ENCODE measurements at regions not wholly inside any gene's neighbourhood (a gene's known extent, or its start where the extent isn't known, plus 50 kb on each side); places are given as distances from the start of the nearest gene placed in this dataset.

DNA sequence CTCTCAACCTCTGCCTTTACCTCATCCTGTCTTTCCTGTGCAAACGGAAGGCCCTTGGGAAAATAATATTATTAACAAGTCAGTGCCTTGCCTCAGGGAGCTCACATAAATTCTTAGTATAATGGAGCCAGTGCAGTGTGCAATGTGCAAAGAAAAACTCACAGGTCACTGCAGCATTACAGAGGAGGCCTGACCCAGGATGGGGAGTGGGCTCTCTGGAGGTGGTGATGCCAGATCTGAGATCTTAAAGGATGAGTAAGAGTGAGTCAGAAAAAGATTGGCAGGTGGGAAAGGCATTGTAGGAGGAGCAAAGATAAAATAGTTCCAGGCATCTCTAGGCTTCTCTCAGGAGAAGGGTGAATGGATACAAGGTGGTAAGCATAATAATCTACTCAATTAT is 185.6 kb upstream of the ADAMTS9 start:
- no peak for DNase-seq (ENCODE audit: insufficient read length, low spot score)
- no peak for FAIRE-seq
- TF ChIP-seq, protein P1, sequence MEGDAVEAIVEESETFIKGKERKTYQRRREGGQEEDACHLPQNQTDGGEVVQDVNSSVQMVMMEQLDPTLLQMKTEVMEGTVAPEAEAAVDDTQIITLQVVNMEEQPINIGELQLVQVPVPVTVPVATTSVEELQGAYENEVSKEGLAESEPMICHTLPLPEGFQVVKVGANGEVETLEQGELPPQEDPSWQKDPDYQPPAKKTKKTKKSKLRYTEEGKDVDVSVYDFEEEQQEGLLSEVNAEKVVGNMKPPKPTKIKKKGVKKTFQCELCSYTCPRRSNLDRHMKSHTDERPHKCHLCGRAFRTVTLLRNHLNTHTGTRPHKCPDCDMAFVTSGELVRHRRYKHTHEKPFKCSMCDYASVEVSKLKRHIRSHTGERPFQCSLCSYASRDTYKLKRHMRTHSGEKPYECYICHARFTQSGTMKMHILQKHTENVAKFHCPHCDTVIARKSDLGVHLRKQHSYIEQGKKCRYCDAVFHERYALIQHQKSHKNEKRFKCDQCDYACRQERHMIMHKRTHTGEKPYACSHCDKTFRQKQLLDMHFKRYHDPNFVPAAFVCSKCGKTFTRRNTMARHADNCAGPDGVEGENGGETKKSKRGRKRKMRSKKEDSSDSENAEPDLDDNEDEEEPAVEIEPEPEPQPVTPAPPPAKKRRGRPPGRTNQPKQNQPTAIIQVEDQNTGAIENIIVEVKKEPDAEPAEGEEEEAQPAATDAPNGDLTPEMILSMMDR (IDR thresholded peaks at IDR 0.05; ENCODE audit: insufficient read depth, missing control alignments) = no peak

DNA sequence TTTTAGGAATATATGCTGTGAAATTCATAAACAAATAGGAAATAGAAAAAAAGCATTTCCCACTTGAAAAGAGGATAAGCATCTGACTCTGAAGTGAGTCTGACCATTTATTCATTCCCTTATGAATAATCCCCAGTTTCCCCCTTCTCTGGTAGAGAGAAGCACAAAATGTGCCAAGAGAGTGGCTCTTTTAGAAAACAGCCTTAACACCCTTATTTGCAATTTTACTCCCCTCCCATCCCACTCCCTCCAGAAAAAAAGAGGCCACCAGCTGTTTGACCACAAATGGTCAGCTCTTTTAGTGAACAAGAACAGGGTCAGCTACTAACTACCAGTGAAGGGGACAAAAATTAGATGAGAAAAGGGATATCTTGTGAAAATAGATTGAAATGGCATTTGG is 184.5 kb upstream of the ADAMTS9 start:
- no peak for DNase-seq (ENCODE audit: insufficient read length, low spot score)
- TF ChIP-seq, protein P1 (IDR thresholded peaks at IDR 0.05; ENCODE audit: insufficient read depth, missing control alignments) = no peak
- no peak for FAIRE-seq

DNA sequence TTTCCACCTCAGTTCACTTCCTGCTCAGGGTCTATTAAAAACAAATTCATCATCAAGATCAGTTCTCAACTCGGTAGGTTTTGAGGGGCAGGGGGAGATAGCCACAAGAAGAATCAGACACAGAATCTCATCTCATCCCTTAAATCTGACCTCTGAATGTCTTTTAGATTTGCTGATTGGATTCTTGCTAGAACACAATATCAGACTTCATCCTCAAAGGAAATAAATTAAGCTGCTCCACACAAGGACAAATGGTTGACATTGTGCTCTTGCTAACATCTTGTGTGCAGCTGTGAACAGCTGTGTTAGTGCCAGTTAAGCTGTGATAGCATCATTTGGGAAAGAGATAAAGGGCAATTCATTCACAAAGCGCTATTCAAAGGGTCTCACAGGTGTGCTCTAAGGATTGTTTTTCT is 184.0 kb upstream of the ADAMTS9 start:
- TF ChIP-seq, protein P1 (IDR thresholded peaks at IDR 0.05; ENCODE audit: insufficient read depth, missing control alignments) = no peak
- FAIRE-seq (no peak), DNase-seq (ENCODE audit: insufficient read length, low spot score) (no peak)

DNA sequence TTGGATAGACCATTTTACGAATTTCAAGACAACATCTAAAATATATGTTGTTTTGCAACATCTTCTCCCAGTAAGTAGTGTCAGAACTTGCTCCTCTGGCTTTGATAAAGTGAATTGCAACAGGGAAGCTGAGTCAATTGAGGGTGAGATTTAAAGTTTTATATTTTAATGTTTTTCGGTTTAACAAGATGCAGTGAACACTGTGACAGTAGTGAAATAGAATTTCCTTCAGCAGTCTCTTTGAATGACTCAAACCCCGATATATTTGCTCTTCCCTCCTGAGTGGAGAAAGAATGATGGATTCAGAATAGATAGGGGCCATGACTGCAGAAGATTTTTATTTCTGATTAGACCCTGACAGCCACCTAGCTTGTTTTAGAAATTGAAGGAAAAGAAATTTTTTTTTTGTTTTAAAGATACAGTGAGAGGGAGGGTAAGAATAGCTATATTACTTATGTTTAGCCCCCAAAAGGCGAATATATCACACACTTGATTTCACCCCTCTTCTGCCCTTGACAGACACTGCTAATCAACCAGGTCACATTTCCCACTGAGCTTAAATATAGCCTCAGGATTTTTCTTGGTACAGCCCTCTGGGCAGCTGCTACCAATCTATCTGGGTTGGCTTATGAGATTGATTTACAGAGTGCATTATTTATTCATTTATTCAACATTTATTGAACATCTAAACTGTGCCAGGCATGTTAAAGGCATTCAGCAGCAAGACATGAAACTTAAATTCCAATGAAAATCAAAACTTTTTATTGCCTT is 183.3 kb upstream of the ADAMTS9 start:
- TF ChIP-seq, protein P1 (IDR thresholded peaks at IDR 0.05; ENCODE audit: insufficient read depth, missing control alignments) = no peak
- FAIRE-seq = no peak
- DNase-seq (ENCODE audit: insufficient read length, low spot score) = no peak

DNA sequence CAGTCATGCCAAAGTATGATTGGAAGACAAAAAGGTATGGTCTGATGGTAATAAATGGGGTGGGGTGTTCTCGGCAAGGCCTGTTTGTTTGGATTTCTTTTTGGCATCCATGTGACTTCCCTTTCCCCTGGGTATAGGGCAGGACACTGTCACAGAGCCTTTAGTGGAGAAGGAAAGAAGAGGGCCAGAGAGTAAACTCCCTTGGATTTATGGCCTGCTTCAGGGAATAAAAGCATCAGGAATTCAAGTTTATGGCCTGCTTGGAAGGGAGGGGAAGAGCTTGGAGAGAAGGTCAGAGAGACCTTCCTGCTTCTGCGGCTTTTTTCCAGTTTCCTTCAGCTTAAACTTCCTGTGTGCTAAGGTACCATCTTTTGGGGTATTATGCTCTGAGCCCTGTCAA is 179.4 kb upstream of the ADAMTS9 start:
- no peak for FAIRE-seq
- DNase-seq (ENCODE audit: insufficient read length, low spot score) = no peak

DNA sequence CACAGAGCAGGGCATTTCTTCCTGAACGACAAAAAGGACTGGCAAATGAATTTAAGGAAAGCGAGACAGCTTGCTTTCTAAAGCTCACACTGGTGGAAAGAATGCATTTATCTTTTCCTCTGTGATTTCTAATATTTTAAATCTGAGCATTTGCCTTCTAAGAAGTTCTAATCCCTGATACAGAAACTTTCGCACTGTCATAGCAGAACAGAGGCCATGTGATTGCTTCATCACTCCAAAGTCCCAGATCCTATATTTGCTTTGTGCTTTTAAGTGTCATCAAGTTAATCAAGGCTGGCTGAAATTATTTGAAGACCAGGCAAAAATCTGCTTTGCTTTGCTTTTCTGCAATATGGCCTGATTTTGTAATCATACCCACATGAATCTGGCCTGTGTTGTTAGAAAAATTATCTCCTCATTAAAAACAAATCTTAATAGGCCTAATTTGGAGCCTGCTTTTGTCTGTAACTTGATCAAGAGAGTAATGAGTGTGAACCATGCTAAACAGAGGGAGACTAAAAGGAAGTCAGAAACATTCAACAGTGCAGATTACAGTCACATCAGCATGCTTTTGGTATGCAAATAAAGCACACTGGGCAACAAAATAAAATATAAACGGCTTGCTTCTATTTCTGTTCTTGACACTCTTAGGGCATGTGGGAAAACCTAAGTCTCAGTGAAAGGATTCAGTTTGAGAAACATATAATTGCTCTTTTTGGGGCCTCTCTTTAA is 178.2 kb upstream of the ADAMTS9 start:
- TF ChIP-seq, protein P1 (IDR thresholded peaks at IDR 0.05; ENCODE audit: insufficient read depth, missing control alignments) = no peak
- no peak for FAIRE-seq
- DNase-seq (ENCODE audit: insufficient read length, low spot score) = no peak

More for the DNA sequence above, 179.4 kb upstream of the ADAMTS9 start:
- TF ChIP-seq, protein P1 (IDR thresholded peaks at IDR 0.05; ENCODE audit: insufficient read depth, missing control alignments) = no peak

All from D721Med (cell line).